ENCODE measurements at regions not wholly inside any gene's neighbourhood (a gene's known extent, or its start where the extent isn't known, plus 50 kb on each side); places are given as distances from the start of the nearest gene placed in this dataset.

GRCh38 chr2:18346344-18346743, 214.1 kb downstream of the RDH14 start:
- peak overlapping the region; percentile 8 for H3K27ac ChIP-seq
- DNase-seq (ENCODE audit: low read depth, low spot score) = no peak

DNA sequence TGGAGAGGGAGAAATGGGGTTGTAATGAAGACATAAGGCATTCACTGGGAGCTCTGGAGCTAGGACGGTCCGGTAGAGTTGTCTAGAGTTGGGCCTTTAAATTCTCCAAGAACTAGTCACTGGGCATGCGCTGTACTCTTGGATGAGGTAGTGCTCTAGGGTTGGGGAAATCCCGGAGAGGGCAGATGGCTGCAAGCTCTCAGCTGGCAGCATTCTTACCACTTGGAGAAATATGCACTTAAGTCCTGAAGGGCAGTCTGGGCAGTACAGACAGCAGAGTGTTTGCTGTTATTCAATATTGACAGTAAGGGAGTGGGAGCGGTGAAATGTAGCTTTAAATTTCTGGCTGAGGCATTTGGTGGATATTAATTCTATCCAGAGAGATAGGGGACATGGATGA, 214.6 kb downstream of the RDH14 start:
- peak overlapping the region; percentile 8 for H3K27ac ChIP-seq
- DNase-seq (ENCODE audit: low read depth, low spot score) = peak; percentile 29

DNA sequence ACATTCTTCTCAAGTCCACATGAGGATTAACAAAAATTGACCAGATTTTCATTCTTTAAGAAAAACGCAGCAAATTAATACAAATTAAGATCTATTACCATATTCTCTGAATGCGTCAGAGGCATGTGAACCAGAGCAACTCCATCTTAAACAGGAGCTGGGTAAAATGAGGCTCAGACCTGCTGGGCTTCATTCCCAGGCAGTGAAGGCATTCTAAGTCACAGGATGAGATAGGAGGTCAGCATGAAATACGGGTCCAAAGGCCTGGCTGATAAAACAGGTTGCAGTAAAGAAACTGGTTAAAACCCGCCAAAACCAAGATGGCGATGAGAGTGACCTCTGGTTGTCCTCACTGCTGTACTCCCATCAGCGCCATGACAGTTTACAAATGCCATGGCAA, 217.6 kb downstream of the RDH14 start:
- H3K27ac ChIP-seq = no peak overlapping the region
- DNase-seq (ENCODE audit: low read depth, low spot score) = no peak

DNA sequence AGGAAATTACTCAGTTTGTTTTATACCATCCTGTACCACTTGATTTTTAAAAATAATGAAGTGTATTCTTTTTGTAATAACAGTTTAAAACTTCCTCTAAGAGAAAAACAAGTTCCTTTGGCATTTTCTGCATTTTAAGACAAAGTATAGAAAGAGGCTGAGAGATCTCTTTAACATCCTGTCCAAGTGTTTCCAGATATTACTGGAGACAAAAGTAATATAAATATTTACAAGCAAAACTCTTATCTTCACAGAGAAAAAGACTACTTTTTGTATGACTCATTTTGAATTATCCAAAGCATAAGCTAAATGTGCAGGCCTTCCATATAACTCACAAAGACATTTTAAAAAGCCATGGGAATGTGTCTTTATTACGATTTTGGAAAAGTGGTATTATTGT, 221.1 kb downstream of the RDH14 start:
- no peak for DNase-seq (ENCODE audit: low read depth, low spot score)

GRCh38 chr2:18336975-18337374, 223.5 kb downstream of the RDH14 start:
- peak overlapping the region; percentile 13 for H3K27ac ChIP-seq
- peak; percentile 65 for DNase-seq (ENCODE audit: low read depth, low spot score)

More for the DNA sequence above, 221.1 kb downstream of the RDH14 start:
- H3K27ac ChIP-seq = no peak overlapping the region

- no peak for DNase-seq (ENCODE audit: low read depth, low spot score)
- no peak overlapping the region for H3K27ac ChIP-seq
Measured at GRCh38 chr2:18332477-18332876, 228.0 kb downstream of the RDH14 start.

- H3K27ac ChIP-seq = no peak overlapping the region
- DNase-seq (ENCODE audit: low read depth, low spot score) = no peak
Measured at GRCh38 chr2:18325118-18325517, 235.3 kb downstream of the RDH14 start.

GRCh38 chr2:18319987-18320386, 240.5 kb downstream of the RDH14 start:
- peak overlapping the region; percentile 42 for H3K27ac ChIP-seq
- DNase-seq (ENCODE audit: low read depth, low spot score) = no peak

DNA sequence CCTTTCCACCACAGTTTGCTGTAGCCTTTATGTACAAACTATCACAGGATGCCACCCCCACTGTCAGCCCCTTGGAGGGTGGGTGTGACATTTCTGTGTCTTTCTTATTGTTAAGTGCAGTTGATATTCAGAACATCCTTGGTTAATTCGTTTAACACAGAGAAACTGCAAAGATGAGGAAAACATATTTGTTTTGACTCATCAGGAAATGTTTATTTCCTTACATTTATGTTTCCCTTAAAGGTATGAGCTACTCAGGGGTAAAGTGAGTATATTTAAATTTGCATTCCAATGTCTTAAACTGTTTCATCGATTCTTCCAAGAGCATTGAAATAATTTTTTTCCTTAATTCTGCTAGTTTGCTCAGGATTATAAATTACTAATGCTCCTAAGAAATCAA, 243.4 kb downstream of the RDH14 start:
- no peak overlapping the region for H3K27ac ChIP-seq
- DNase-seq (ENCODE audit: low read depth, low spot score) = no peak

- peak overlapping the region; percentile 7 for H3K27ac ChIP-seq
- DNase-seq (ENCODE audit: low read depth, low spot score) = peak; percentile 61
Measured at GRCh38 chr2:18312818-18313217, 247.6 kb downstream of the RDH14 start.

DNA sequence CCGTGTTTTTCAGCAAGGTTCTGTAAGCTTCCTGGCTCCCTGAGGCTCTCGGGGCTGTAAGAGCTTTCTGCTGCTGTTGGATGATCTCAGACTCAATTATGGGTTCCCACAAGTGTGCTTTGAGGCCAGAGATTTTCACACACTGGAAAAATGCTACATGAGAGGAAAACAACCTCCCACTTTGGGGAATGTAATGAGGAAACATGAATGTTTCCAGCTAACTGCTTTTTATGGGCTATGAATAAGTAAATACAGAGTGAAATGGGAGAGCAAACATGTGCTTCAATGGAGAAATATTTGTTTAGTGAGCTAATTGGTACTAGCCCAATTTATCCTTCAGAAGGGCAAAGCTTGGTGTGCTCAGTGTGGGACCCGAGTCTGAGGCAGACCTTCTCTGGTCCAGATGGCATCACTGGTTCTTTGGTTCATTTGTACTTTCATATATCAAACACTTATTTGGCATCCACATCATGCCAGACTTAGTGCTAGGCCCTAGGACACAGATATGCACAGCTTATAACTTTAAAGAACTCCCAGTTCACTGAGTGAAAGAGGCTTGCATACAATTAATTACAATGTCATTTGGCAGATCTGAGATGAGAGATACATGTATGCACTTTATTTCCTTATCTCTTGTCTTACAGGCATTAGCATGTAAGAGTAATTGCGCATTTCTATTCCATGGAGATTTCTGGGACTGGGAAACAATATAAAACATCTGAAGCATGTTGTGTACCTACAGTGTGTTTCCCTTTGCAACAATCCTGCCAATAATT, 248.8 kb downstream of the RDH14 start:
- peak overlapping the region; percentile 6 for H3K27ac ChIP-seq
- no peak for DNase-seq (ENCODE audit: low read depth, low spot score)

GRCh38 chr2:18309627-18310026, 250.8 kb downstream of the RDH14 start:
- no peak for DNase-seq (ENCODE audit: low read depth, low spot score)
- no peak overlapping the region for H3K27ac ChIP-seq

GRCh38 chr2:18309188-18309587, 251.3 kb downstream of the RDH14 start:
- DNase-seq (ENCODE audit: low read depth, low spot score) = no peak

DNA sequence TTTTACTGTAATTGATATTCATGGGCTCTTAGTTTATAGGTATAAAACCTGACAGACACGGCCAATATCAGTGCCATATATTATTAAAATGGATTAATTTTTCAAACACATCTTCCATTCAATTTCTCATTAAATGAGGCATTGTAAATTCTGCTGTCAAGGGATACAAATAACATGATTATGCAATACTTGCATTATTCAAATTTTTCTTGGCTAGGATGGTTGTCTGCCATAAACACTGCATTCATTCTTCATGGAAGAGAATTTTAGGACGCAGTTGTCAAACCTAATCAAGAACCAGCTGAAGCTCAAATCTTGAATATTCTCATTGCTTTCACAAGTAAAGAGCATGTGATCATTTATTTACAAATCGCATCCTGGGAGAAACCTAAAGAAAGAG, 255.6 kb downstream of the RDH14 start:
- DNase-seq (ENCODE audit: low read depth, low spot score) = no peak
- no peak overlapping the region for H3K27ac ChIP-seq

More at GRCh38 chr2:18309188-18309587, 251.3 kb downstream of the RDH14 start:
- H3K27ac ChIP-seq = no peak overlapping the region

DNA sequence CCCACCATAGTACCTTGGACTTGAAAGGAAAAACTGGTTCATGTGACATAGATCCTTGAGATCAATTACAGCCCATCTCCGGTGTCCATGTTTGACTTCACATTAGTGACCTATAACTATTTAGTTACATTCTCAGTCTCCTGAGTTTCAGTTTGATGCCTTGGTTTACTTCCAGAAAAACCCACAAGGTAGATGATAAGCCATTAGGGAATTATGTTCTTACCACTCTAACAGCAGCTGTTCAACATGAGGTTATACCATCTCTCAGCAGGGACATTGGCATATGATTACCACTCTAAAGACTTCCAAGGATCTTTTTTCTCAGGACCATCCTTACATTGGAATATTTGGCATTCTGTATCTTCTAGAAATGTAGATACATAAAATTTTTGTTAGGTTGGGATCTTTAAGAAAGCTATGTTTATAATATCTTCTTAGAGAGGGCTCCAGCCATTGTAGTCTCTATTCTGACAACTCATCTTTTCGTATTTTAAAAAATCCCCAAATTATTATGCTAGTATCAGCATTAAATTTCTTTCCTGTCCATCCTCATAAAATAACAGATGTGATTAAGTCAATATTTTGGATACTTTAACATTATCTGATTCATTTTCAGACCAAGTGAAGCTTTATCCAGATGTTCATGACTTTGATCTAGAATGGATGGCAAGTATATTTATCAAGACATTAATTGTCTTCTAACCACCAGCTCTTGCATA, 258.9 kb downstream of the RDH14 start:
- DNase-seq (ENCODE audit: low read depth, low spot score) = no peak
- H3K27ac ChIP-seq = peak overlapping the region; percentile 85

- peak; percentile 50 for DNase-seq (ENCODE audit: low read depth, low spot score)
- H3K27ac ChIP-seq = peak overlapping the region; percentile 85
Measured at GRCh38 chr2:18299423-18300212, 260.8 kb downstream of the RDH14 start.

DNA sequence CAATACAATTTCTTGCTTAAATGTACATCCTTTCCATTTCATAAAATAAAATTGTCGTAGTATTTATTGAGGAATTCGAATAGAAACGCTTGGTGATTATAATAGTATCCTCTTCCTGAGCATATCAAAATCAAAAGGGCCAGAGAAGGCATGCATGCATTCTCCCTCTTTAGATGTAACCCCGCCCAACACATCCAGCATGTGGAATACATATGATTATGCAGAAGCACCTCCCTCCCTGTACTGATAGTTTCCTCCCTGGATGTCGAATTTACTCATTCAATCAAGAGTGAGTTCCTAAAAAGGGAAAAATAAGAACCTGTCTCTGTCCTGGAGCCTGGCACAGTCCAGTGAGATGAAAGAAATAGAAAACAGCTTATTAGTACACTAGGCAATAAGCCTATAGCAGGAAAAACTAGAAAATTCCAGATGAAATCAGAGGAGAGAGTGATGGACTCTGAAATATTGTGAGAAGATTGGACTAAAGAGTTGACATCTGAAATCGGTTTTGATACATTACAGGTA, 262.9 kb downstream of the RDH14 start:
- no peak for DNase-seq (ENCODE audit: low read depth, low spot score)
- H3K27ac ChIP-seq = peak overlapping the region; percentile 85

GRCh38 chr2:18290386-18290785, 270.1 kb downstream of the RDH14 start:
- DNase-seq (ENCODE audit: low read depth, low spot score) = no peak
- no peak overlapping the region for H3K27ac ChIP-seq

GRCh38 chr2:18286897-18287296, 273.6 kb downstream of the RDH14 start:
- no peak for DNase-seq (ENCODE audit: low read depth, low spot score)
- H3K27ac ChIP-seq = no peak overlapping the region

DNA sequence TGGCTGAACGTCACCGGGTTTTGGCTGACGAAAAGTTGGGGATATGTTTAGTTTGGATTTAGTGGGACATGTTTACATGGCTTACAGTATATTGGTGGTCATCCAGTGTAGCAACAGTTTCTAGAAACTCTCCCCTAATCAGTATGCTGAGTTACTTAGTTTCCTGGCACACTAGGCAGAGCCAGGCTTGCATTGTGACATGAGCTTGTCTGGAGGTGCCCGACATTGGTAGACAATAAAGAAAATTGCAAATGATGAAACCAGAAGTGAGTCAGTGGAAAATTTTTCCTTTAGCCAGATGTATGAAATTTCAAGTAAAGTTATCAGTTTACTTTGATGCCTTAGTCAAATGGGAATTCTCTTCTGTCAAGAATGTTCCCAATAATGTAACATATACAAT, 276.1 kb downstream of the RDH14 start:
- DNase-seq (ENCODE audit: low read depth, low spot score) = peak; percentile 48
- H3K27ac ChIP-seq = peak overlapping the region; percentile 81

DNA sequence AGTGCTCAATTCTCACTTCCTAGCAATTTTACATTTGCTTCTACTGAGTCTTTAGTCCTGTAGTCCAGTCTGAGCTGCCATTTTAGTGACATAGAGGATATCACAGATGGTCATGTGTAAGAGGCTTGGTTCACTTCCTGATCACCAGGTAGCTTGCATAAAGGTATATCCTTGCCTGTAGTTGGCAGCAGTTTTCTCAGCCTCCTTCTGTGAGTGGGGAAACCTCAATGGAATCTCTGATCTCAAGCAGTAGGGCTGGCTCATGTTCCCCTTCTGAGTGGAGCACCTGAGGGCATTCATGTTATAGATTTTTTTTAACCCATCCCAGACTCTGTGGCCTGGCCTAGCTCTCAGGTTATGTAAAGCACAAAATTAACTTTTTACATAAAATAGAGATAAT, 278.4 kb downstream of the RDH14 start:
- no peak for DNase-seq (ENCODE audit: low read depth, low spot score)
- peak overlapping the region; percentile 31 for H3K27ac ChIP-seq
